ENCODE measurements at regions not wholly inside any gene's neighbourhood (a gene's known extent, or its start where the extent isn't known, plus 50 kb on each side); places are given as distances from the start of the nearest gene placed in this dataset.
"Not testable (repeated sequence)": the region's sequence is repeated elsewhere in the genome, so short reads cannot be mapped to it uniquely, and the experiment has no call there.

GRCh38 chr7:119903085-119903484 lies 369.9 kb upstream of the KCND2 start:
- H3K36me3 ChIP-seq, result no peaks in the 10 kb centered on the region
- TF ChIP-seq POLR2A (IDR thresholded peaks at IDR 0.05) (no peak), CTCF (IDR thresholded peaks at IDR 0.05) (no peak)
- no peaks in the 10 kb centered on the region for H3K9me3 ChIP-seq
- intact Hi-C loops (cut with DNase I; ENCODE audit: low total_unique reads), result no loop called here
- no peak for DNase-seq
- H3K4me1 ChIP-seq, result no peaks in the 10 kb centered on the region
- no peaks in the 10 kb centered on the region for H3K27me3 ChIP-seq
- no peak overlapping the region for H3K4me3 ChIP-seq
- H3K27ac ChIP-seq, result no peak overlapping the region

GRCh38 chr7:119905495-119905894 lies 367.5 kb upstream of the KCND2 start:
- Histone ChIP-seq H3K4me3 (no peak overlapping the region), H3K36me3 (no peaks in the 10 kb centered on the region), H3K4me1 (no peaks in the 10 kb centered on the region), H3K9me3 (no peaks in the 10 kb centered on the region), H3K27me3 (no peaks in the 10 kb centered on the region), H3K27ac (no peak overlapping the region)
- no peak for DNase-seq
- intact Hi-C loops (cut with DNase I; ENCODE audit: low total_unique reads), result no loop called here
- TF ChIP-seq POLR2A (IDR thresholded peaks at IDR 0.05), result no peak
- TF ChIP-seq CTCF (IDR thresholded peaks at IDR 0.05), result no peak

GRCh38 chr7:119908948-119909347 lies 364.0 kb upstream of the KCND2 start:
- Histone ChIP-seq H3K27ac (no peak overlapping the region), H3K4me1 (no peaks in the 10 kb centered on the region), H3K9me3 (no peaks in the 10 kb centered on the region), H3K36me3 (no peaks in the 10 kb centered on the region), H3K27me3 (no peaks in the 10 kb centered on the region), H3K4me3 (no peak overlapping the region)
- intact Hi-C loops (cut with DNase I; ENCODE audit: low total_unique reads), result no loop called here
- no peak for DNase-seq
- no peak for TF ChIP-seq POLR2A (IDR thresholded peaks at IDR 0.05)
- no peak for TF ChIP-seq CTCF (IDR thresholded peaks at IDR 0.05)

- H3K4me1 ChIP-seq; H3K36me3 ChIP-seq; H3K27ac ChIP-seq; H3K27me3 ChIP-seq; DNase-seq; H3K9me3 ChIP-seq; H3K4me3 ChIP-seq; intact Hi-C loops (cut with DNase I; ENCODE audit: low total_unique reads): not testable (repeated sequence)
These were observed 358.9 kb upstream of the KCND2 start for GRCh38 chr7:119914119-119914518.

- Histone ChIP-seq H3K4me3 (no peak overlapping the region), H3K4me1 (no peaks in the 10 kb centered on the region), H3K27ac (no peak overlapping the region), H3K27me3 (no peaks in the 10 kb centered on the region), H3K36me3 (no peaks in the 10 kb centered on the region), H3K9me3 (no peaks in the 10 kb centered on the region)
- no peak for TF ChIP-seq POLR2A (IDR thresholded peaks at IDR 0.05)
- TF ChIP-seq CTCF (IDR thresholded peaks at IDR 0.05), result no peak
- no peak for DNase-seq
- intact Hi-C loops (cut with DNase I; ENCODE audit: low total_unique reads), result no loop called here
These were observed 356.5 kb upstream of the KCND2 start for GRCh38 chr7:119916501-119916900.

GRCh38 chr7:119918185-119918584 lies 354.8 kb upstream of the KCND2 start:
- TF ChIP-seq POLR2A (IDR thresholded peaks at IDR 0.05) (no peak), CTCF (IDR thresholded peaks at IDR 0.05) (no peak)
- Histone ChIP-seq H3K36me3 (no peaks in the 10 kb centered on the region), H3K27me3 (no peaks in the 10 kb centered on the region), H3K4me1 (no peaks in the 10 kb centered on the region), H3K4me3 (no peak overlapping the region), H3K27ac (no peak overlapping the region), H3K9me3 (no peaks in the 10 kb centered on the region)
- intact Hi-C loops (cut with DNase I; ENCODE audit: low total_unique reads), result no loop called here
- no peak for DNase-seq
